ENCODE measurements at regions not wholly inside any gene's neighbourhood (a gene's known extent, or its start where the extent isn't known, plus 50 kb on each side); places are given as distances from the start of the nearest gene placed in this dataset.

GRCh38 chr14:53214384-53214783, 61.3 kb upstream of the DDHD1 start:
- no peak for TF ChIP-seq CTCF (IDR thresholded peaks at IDR 0.05)
- no peak for TF ChIP-seq EZH2 (IDR thresholded peaks at IDR 0.05; ENCODE audit: borderline replicate concordance, insufficient read depth, low read depth, low read length, poor library complexity, severe bottlenecking)

Data from B cell (primary cell).